ENCODE measurements at regions not wholly inside any gene's neighbourhood (a gene's known extent, or its start where the extent isn't known, plus 50 kb on each side); places are given as distances from the start of the nearest gene placed in this dataset.
A peak's percentile ranks its signal among the peaks of the same experiment; 100 is the strongest.

GRCh38 chr5:67999391-67999790, 216.2 kb upstream of the PIK3R1 start:
- H2BK12ac ChIP-seq (ENCODE audit: low read length): no peak overlapping the region

GRCh38 chr5:67998709-67999261, 216.8 kb upstream of the PIK3R1 start:
- H3K79me1 ChIP-seq (ENCODE audit: low read length): no peaks in the 10 kb centered on the region
- no peak overlapping the region for H3K4me3 ChIP-seq (ENCODE audit: low read depth, low read length)
- H3K4ac ChIP-seq (ENCODE audit: low read depth, low read length): no peak overlapping the region
- no peaks in the 10 kb centered on the region for H3K36me3 ChIP-seq (ENCODE audit: control insufficient read depth in 1 of 2, insufficient read depth in 2 of 2, low read length in 2 of 2)
- no peak overlapping the region for H3K4me2 ChIP-seq (ENCODE audit: low read length)
- no peak overlapping the region for H2BK12ac ChIP-seq (ENCODE audit: low read length)
- no peak overlapping the region for H2AK5ac ChIP-seq (ENCODE audit: low read length)
- H3K9ac ChIP-seq (ENCODE audit: low read length): no peak overlapping the region
- H3K23ac ChIP-seq (ENCODE audit: low read length): no peak overlapping the region
- H4K91ac ChIP-seq (ENCODE audit: low read depth, low read length): no peak overlapping the region
- H3K27ac ChIP-seq (ENCODE audit: low read depth, low read length): no peak overlapping the region
- no peak overlapping the region for H2BK5ac ChIP-seq (ENCODE audit: low read depth, low read length, poor library complexity)
- H3K18ac ChIP-seq (ENCODE audit: low read length): peak overlapping the region; percentile 3
- peak overlapping the region; percentile 30 for H2BK120ac ChIP-seq (ENCODE audit: insufficient read depth, low read length, poor library complexity)
- H3K79me2 ChIP-seq (ENCODE audit: control insufficient read depth, insufficient read depth, low read length, poor library complexity): no peaks in the 10 kb centered on the region
- H3K14ac ChIP-seq (ENCODE audit: low read length): peak overlapping the region; percentile 20
- no peak overlapping the region for H4K8ac ChIP-seq (ENCODE audit: low read depth, low read length)
- DNase-seq: peak; percentile 57 to 65
- WGBS (ENCODE audit: extremely low coverage, insufficient coverage, insufficient read length): no CpG with 5 or more reads among the region's 7 CpGs
- no peak overlapping the region for H2AFZ ChIP-seq (ENCODE audit: insufficient read depth, low read length, poor library complexity)
- no peaks in the 10 kb centered on the region for H3K27me3 ChIP-seq (ENCODE audit: insufficient read depth, low read length)
- H4K12ac ChIP-seq (ENCODE audit: low read depth, low read length): no peak overlapping the region
- no peaks in the 10 kb centered on the region for H3K9me3 ChIP-seq (ENCODE audit: insufficient read depth, low read depth, low read length)
- H3K4me1 ChIP-seq (ENCODE audit: control insufficient read depth in 1 of 2, insufficient read depth in 2 of 2, low read length in 2 of 2): peaks cover 7 to 10% of the 10 kb centered on the region in 2 experiments

More at GRCh38 chr5:67999391-67999790, 216.2 kb upstream of the PIK3R1 start:
- 100% methylated on average over 2 of the region's 2 CpGs for WGBS (ENCODE audit: extremely low coverage, insufficient coverage, insufficient read length)
- no peak overlapping the region for H2AFZ ChIP-seq (ENCODE audit: insufficient read depth, low read length, poor library complexity)
- no peak overlapping the region for H3K9ac ChIP-seq (ENCODE audit: low read length)
- no peak overlapping the region for H3K4me2 ChIP-seq (ENCODE audit: low read length)
- no peaks in the 10 kb centered on the region for H3K36me3 ChIP-seq (ENCODE audit: control insufficient read depth in 1 of 2, insufficient read depth in 2 of 2, low read length in 2 of 2)
- no peak for DNase-seq
- H3K23ac ChIP-seq (ENCODE audit: low read length): no peak overlapping the region
- H3K9me3 ChIP-seq (ENCODE audit: insufficient read depth, low read depth, low read length): no peaks in the 10 kb centered on the region
- no peaks in the 10 kb centered on the region for H3K27me3 ChIP-seq (ENCODE audit: insufficient read depth, low read length)
- no peak overlapping the region for H3K18ac ChIP-seq (ENCODE audit: low read length)
- H3K4me1 ChIP-seq (ENCODE audit: control insufficient read depth in 1 of 2, insufficient read depth in 2 of 2, low read length in 2 of 2): peaks cover 7 to 10% of the 10 kb centered on the region in 2 experiments
- H4K12ac ChIP-seq (ENCODE audit: low read depth, low read length): no peak overlapping the region
- no peak overlapping the region for H3K4ac ChIP-seq (ENCODE audit: low read depth, low read length)
- no peak overlapping the region for H2BK5ac ChIP-seq (ENCODE audit: low read depth, low read length, poor library complexity)
- no peaks in the 10 kb centered on the region for H3K79me1 ChIP-seq (ENCODE audit: low read length)
- H3K27ac ChIP-seq (ENCODE audit: low read depth, low read length): no peak overlapping the region
- no peak overlapping the region for H4K8ac ChIP-seq (ENCODE audit: low read depth, low read length)
- no peak overlapping the region for H2BK120ac ChIP-seq (ENCODE audit: insufficient read depth, low read length, poor library complexity)
- H4K91ac ChIP-seq (ENCODE audit: low read depth, low read length): no peak overlapping the region
- H3K4me3 ChIP-seq (ENCODE audit: low read depth, low read length): no peak overlapping the region
- no peak overlapping the region for H2AK5ac ChIP-seq (ENCODE audit: low read length)
- no peaks in the 10 kb centered on the region for H3K79me2 ChIP-seq (ENCODE audit: control insufficient read depth, insufficient read depth, low read length, poor library complexity)
- H3K14ac ChIP-seq (ENCODE audit: low read length): no peak overlapping the region

GRCh38 chr5:67997892-67998457, 217.6 kb upstream of the PIK3R1 start:
- H3K4me1 ChIP-seq (ENCODE audit: control insufficient read depth in 1 of 2, insufficient read depth in 2 of 2, low read length in 2 of 2): peaks cover 7 to 10% of the 10 kb centered on the region in 2 experiments
- no peak overlapping the region for H4K91ac ChIP-seq (ENCODE audit: low read depth, low read length)
- no peak overlapping the region for H3K4me3 ChIP-seq (ENCODE audit: low read depth, low read length)
- H2AFZ ChIP-seq (ENCODE audit: insufficient read depth, low read length, poor library complexity): no peak overlapping the region
- no peak overlapping the region for H3K23ac ChIP-seq (ENCODE audit: low read length)
- H3K14ac ChIP-seq (ENCODE audit: low read length): peak overlapping the region; percentile 17
- no peak overlapping the region for H2BK5ac ChIP-seq (ENCODE audit: low read depth, low read length, poor library complexity)
- no peak overlapping the region for H4K12ac ChIP-seq (ENCODE audit: low read depth, low read length)
- no peak overlapping the region for H2BK12ac ChIP-seq (ENCODE audit: low read length)
- no peak overlapping the region for H2BK120ac ChIP-seq (ENCODE audit: insufficient read depth, low read length, poor library complexity)
- H3K4ac ChIP-seq (ENCODE audit: low read depth, low read length): no peak overlapping the region
- H3K9ac ChIP-seq (ENCODE audit: low read length): no peak overlapping the region
- DNase-seq: no peak
- no peak overlapping the region for H3K4me2 ChIP-seq (ENCODE audit: low read length)
- H3K27ac ChIP-seq (ENCODE audit: low read depth, low read length): no peak overlapping the region
- no peak overlapping the region for H3K18ac ChIP-seq (ENCODE audit: low read length)
- H2AK5ac ChIP-seq (ENCODE audit: low read length): no peak overlapping the region
- H3K79me1 ChIP-seq (ENCODE audit: low read length): no peaks in the 10 kb centered on the region
- H3K36me3 ChIP-seq (ENCODE audit: control insufficient read depth in 1 of 2, insufficient read depth in 2 of 2, low read length in 2 of 2): no peaks in the 10 kb centered on the region
- H4K8ac ChIP-seq (ENCODE audit: low read depth, low read length): no peak overlapping the region
- no peaks in the 10 kb centered on the region for H3K27me3 ChIP-seq (ENCODE audit: insufficient read depth, low read length)
- no CpG with 5 or more reads among the region's 5 CpGs for WGBS (ENCODE audit: extremely low coverage, insufficient coverage, insufficient read length)
- H3K79me2 ChIP-seq (ENCODE audit: control insufficient read depth, insufficient read depth, low read length, poor library complexity): no peaks in the 10 kb centered on the region
- H3K9me3 ChIP-seq (ENCODE audit: insufficient read depth, low read depth, low read length): no peaks in the 10 kb centered on the region

- H3K14ac ChIP-seq (ENCODE audit: low read length): no peak overlapping the region
- no CpG with 5 or more reads among the region's 1 CpG for WGBS (ENCODE audit: extremely low coverage, insufficient coverage, insufficient read length)
These were observed 218.4 kb upstream of the PIK3R1 start for GRCh38 chr5:67997148-67997547.

More at GRCh38 chr5:67997148-67997547, 218.4 kb upstream of the PIK3R1 start:
- Histone ChIP-seq H3K9ac (ENCODE audit: low read length) (no peak overlapping the region), H3K23ac (ENCODE audit: low read length) (no peak overlapping the region), H3K27me3 (ENCODE audit: insufficient read depth, low read length) (no peaks in the 10 kb centered on the region), H3K79me1 (ENCODE audit: low read length) (no peaks in the 10 kb centered on the region), H3K79me2 (ENCODE audit: control insufficient read depth, insufficient read depth, low read length, poor library complexity) (no peaks in the 10 kb centered on the region), H2BK120ac (ENCODE audit: insufficient read depth, low read length, poor library complexity) (no peak overlapping the region), H4K12ac (ENCODE audit: low read depth, low read length) (no peak overlapping the region), H3K27ac (ENCODE audit: low read depth, low read length) (no peak overlapping the region), H4K8ac (ENCODE audit: low read depth, low read length) (no peak overlapping the region), H3K36me3 (ENCODE audit: control insufficient read depth in 1 of 2, insufficient read depth in 2 of 2, low read length in 2 of 2) (no peaks in the 10 kb centered on the region), H3K4me2 (ENCODE audit: low read length) (no peak overlapping the region), H3K18ac (ENCODE audit: low read length) (no peak overlapping the region), H2BK12ac (ENCODE audit: low read length) (no peak overlapping the region), H2AFZ (ENCODE audit: insufficient read depth, low read length, poor library complexity) (no peak overlapping the region), H4K91ac (ENCODE audit: low read depth, low read length) (no peak overlapping the region), H3K4me3 (ENCODE audit: low read depth, low read length) (no peak overlapping the region), H2BK5ac (ENCODE audit: low read depth, low read length, poor library complexity) (no peak overlapping the region), H3K4me1 (ENCODE audit: control insufficient read depth in 1 of 2, insufficient read depth in 2 of 2, low read length in 2 of 2) (peaks cover 7 to 10% of the 10 kb centered on the region in 2 experiments), H3K4ac (ENCODE audit: low read depth, low read length) (no peak overlapping the region), H3K9me3 (ENCODE audit: insufficient read depth, low read depth, low read length) (no peaks in the 10 kb centered on the region), H2AK5ac (ENCODE audit: low read length) (no peak overlapping the region)
- DNase-seq: no peak
